SK-N-SH treated with all-trans-retinoic acid at 6 μM for 48 hours (cell line): ENCODE measurements at regions not wholly inside any gene's neighbourhood (a gene's known extent, or its start where the extent isn't known, plus 50 kb on each side); places are given as distances from the start of the nearest gene placed in this dataset.

Source experiments
- ATAC-seq: fragments of 200-7000 bp; cut with Tn5 transposase; 3 replicates; pipeline ENCODE4 v1.9.1; 2020; ENCODE audit warnings: mild to moderate bottlenecking, moderate library complexity
- ARNTL ChIP-seq: fragments of 450-650 bp; formaldehyde crosslinking; IDR thresholded peaks from 2 replicates; pipeline ENCODE4 v1.5.0; 2020; ENCODE audit warnings: low read depth, mild to moderate bottlenecking, moderate library complexity, borderline replicate concordance
- BACH2 ChIP-seq: fragments of 250-450 bp; sonication (Bioruptor Pico); IDR thresholded peaks from 2 replicates; pipeline ENCODE4 v1.9.0; 2021; ENCODE audit warnings: mild to moderate bottlenecking, borderline replicate concordance
- CREB5 ChIP-seq: fragments of 250-450 bp; sonication (Bioruptor Pico); IDR thresholded peaks from 2 replicates; pipeline ENCODE4 v1.5.1; 2020; ENCODE audit warnings: low read depth, mild to moderate bottlenecking, moderate library complexity
- CSDC2 ChIP-seq: fragments of 250-450 bp; sonication (Bioruptor Pico); IDR thresholded peaks from 2 replicates; pipeline ENCODE4 v1.5.0; 2020; ENCODE audit warnings: mild to moderate bottlenecking, moderate library complexity
- ESRRG ChIP-seq: fragments of 250-450 bp; sonication (Bioruptor Pico); IDR thresholded peaks from 2 replicates; pipeline ENCODE4 v1.6.1; 2021; ENCODE audit warnings: mild to moderate bottlenecking
- GLIS3 ChIP-seq: fragments of 250-450 bp; sonication (Bioruptor Pico); IDR thresholded peaks from 2 replicates; pipeline ENCODE4 v1.5.0; 2020; ENCODE audit warnings: mild to moderate bottlenecking, moderate library complexity
- ISL1 ChIP-seq: fragments of 250-450 bp; sonication (Bioruptor Pico); IDR thresholded peaks from 2 replicates; pipeline ENCODE4 v2.1.2; 2022; ENCODE audit warnings: mild to moderate bottlenecking, moderate library complexity
- OSR1 ChIP-seq: fragments of 250-450 bp; sonication (Bioruptor Pico); IDR thresholded peaks from 2 replicates; pipeline ENCODE4 v1.8.0; 2022; ENCODE audit warnings: moderate library complexity, mild to moderate bottlenecking, inconsistent platforms
- POU6F1 ChIP-seq: fragments of 250-450 bp; sonication (Bioruptor Pico); IDR thresholded peaks from 2 replicates; pipeline ENCODE4 v1.8.0; 2021; ENCODE audit warnings: low read depth, mild to moderate bottlenecking, moderate library complexity, borderline replicate concordance
- PPARA ChIP-seq: fragments of 250-450 bp; sonication (Bioruptor Pico); IDR thresholded peaks from 2 replicates; pipeline ENCODE4 v1.5.0; 2020; ENCODE audit warnings: mild to moderate bottlenecking, borderline replicate concordance
- RARB ChIP-seq: fragments of 250-450 bp; sonication (Bioruptor Pico); IDR thresholded peaks from 2 replicates; pipeline ENCODE4 v1.8.0; 2021; ENCODE audit warnings: mild to moderate bottlenecking, moderate library complexity
- SNAI2 ChIP-seq: fragments of 250-450 bp; sonication (Bioruptor Pico); IDR thresholded peaks from 2 replicates; pipeline ENCODE4 v1.5.0; 2020; ENCODE audit warnings: mild to moderate bottlenecking, moderate library complexity
- TCF4 ChIP-seq: fragments of 250-450 bp; sonication (Bioruptor Pico); IDR thresholded peaks from 2 replicates; pipeline ENCODE4 v1.8.0; 2021; ENCODE audit warnings: mild to moderate bottlenecking, moderate library complexity, borderline replicate concordance
- TOX ChIP-seq: fragments of 250-450 bp; sonication (Bioruptor Pico); IDR thresholded peaks from 2 replicates; pipeline ENCODE4 v1.8.0; 2021; ENCODE audit warnings: mild to moderate bottlenecking, moderate library complexity, borderline replicate concordance
- TSHZ2 ChIP-seq: fragments of 250-450 bp; sonication (Bioruptor Pico); IDR thresholded peaks from 2 replicates; pipeline ENCODE4 v1.5.0; 2020; ENCODE audit warnings: mild to moderate bottlenecking, moderate library complexity
- ZC3H10 ChIP-seq: fragments of 250-450 bp; sonication (Bioruptor Pico); IDR thresholded peaks from 2 replicates; pipeline ENCODE4 v1.5.1; 2021; ENCODE audit warnings: mild to moderate bottlenecking, moderate library complexity
- ZFP3 ChIP-seq: fragments of 250-450 bp; sonication (Bioruptor Pico); IDR thresholded peaks from 2 replicates; pipeline ENCODE4 v1.5.0; 2020; ENCODE audit warnings: mild to moderate bottlenecking, moderate library complexity
- ZFP30 ChIP-seq: fragments of 450-650 bp; formaldehyde crosslinking; IDR thresholded peaks from 2 replicates; pipeline ENCODE4 v1.5.0; 2022; ENCODE audit warnings: mild to moderate bottlenecking, moderate library complexity
- ZNF70 ChIP-seq: fragments of 450-650 bp; formaldehyde crosslinking; IDR thresholded peaks from 2 replicates; pipeline ENCODE4 v1.5.0; 2020; ENCODE audit warnings: mild to moderate bottlenecking, moderate library complexity
- ZNF8 ChIP-seq: fragments of 450-650 bp; formaldehyde crosslinking; IDR thresholded peaks from 2 replicates; pipeline ENCODE4 v1.5.0; 2020; ENCODE audit warnings: mild to moderate bottlenecking, moderate library complexity
- TF ChIP-seq, protein P1 (sequence below): fragments of 250-450 bp; sonication (Bioruptor Pico); IDR thresholded peaks from 2 replicates; pipeline ENCODE4 v1.8.0; 2020; ENCODE audit warnings: mild to moderate bottlenecking, moderate library complexity, borderline replicate concordance
- TF ChIP-seq, protein P2 (sequence below): fragments of 250-450 bp; sonication (Bioruptor Pico); IDR thresholded peaks from 2 replicates; pipeline ENCODE4 v1.5.1; 2021; ENCODE audit warnings: mild to moderate bottlenecking, moderate library complexity

GRCh38 chr6:27158316-27158643 lies 89.2 kb upstream of the PRSS16 start:
- TF ChIP-seq, protein P1, sequence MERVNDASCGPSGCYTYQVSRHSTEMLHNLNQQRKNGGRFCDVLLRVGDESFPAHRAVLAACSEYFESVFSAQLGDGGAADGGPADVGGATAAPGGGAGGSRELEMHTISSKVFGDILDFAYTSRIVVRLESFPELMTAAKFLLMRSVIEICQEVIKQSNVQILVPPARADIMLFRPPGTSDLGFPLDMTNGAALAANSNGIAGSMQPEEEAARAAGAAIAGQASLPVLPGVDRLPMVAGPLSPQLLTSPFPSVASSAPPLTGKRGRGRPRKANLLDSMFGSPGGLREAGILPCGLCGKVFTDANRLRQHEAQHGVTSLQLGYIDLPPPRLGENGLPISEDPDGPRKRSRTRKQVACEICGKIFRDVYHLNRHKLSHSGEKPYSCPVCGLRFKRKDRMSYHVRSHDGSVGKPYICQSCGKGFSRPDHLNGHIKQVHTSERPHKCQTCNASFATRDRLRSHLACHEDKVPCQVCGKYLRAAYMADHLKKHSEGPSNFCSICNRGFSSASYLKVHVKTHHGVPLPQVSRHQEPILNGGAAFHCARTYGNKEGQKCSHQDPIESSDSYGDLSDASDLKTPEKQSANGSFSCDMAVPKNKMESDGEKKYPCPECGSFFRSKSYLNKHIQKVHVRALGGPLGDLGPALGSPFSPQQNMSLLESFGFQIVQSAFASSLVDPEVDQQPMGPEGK, result no peak
- TF ChIP-seq RARB, result no peak
- TF ChIP-seq ZNF8 (CRISPR knock-in tag), result no peak
- no peak for TF ChIP-seq BACH2 (CRISPR knock-in tag)
- TF ChIP-seq GLIS3 (CRISPR knock-in tag), result no peak
- TF ChIP-seq ZC3H10 (CRISPR knock-in tag), result no peak
- no peak for TF ChIP-seq ZFP3
- TF ChIP-seq, protein P2, sequence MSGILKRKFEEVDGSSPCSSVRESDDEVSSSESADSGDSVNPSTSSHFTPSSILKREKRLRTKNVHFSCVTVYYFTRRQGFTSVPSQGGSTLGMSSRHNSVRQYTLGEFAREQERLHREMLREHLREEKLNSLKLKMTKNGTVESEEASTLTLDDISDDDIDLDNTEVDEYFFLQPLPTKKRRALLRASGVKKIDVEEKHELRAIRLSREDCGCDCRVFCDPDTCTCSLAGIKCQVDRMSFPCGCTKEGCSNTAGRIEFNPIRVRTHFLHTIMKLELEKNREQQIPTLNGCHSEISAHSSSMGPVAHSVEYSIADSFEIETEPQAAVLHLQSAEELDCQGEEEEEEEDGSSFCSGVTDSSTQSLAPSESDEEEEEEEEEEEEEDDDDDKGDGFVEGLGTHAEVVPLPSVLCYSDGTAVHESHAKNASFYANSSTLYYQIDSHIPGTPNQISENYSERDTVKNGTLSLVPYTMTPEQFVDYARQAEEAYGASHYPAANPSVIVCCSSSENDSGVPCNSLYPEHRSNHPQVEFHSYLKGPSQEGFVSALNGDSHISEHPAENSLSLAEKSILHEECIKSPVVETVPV, result no peak
- TF ChIP-seq TOX (CRISPR knock-in tag), result no peak
- TF ChIP-seq POU6F1, result no peak
- no peak for TF ChIP-seq PPARA (CRISPR knock-in tag)
- TF ChIP-seq ISL1 (CRISPR knock-in tag), result no peak
- TF ChIP-seq TSHZ2 (CRISPR knock-in tag), result no peak
- no peak for TF ChIP-seq CSDC2
- TF ChIP-seq TCF4 (CRISPR knock-in tag), result no peak
- no peak for TF ChIP-seq SNAI2
- TF ChIP-seq ZFP30 (CRISPR knock-in tag), result no peak
- ATAC-seq, result no peak

DNA sequence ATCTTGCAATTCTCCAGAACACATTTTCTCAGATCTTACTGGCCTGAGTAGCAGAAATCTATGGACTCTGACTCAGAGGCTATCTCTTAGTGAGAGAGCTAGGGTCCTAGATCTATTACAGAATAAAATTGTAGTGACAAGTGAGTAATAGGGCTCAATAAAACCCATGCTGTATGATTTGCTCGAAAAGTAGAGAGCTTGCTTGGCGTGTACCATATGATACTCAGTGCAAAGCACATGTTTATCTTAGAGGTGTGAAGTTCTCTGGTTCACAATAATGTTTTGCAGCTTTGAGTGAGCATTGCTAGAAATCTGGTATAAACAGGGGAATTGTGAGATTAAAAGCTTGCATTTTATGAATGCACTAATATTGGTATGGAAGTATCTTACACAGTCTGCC lies 87.8 kb upstream of the PRSS16 start:
- no peak for ATAC-seq
- TF ChIP-seq GLIS3 (CRISPR knock-in tag) (no peak), OSR1 (no peak), CSDC2 (no peak), ARNTL (no peak)

DNA sequence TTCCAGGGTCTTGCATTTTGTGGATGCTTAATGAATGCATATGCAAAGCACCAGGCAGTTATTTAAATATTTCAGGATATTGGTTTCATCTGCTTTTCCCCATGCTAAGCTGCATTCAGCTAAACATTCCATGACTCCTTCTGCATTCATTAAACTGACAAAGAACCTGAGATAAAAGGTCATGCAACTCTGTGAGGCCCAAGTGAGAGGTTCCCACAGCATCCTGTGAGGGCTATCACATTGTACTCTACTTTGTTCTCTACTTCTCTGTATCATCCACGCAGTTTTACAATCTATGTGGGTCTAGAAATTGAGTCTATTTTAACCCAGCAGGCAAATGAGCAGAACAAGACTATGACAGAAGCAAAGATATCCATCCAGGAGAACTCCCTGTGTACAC lies 86.4 kb upstream of the PRSS16 start:
- ATAC-seq, result no peak

More for the DNA sequence above, 86.4 kb upstream of the PRSS16 start:
- no peak for TF ChIP-seq SNAI2
- no peak for TF ChIP-seq ZFP30 (CRISPR knock-in tag)
- no peak for TF ChIP-seq RARB
- no peak for TF ChIP-seq TCF4 (CRISPR knock-in tag)
- TF ChIP-seq GLIS3 (CRISPR knock-in tag), result no peak
- TF ChIP-seq BACH2 (CRISPR knock-in tag), result no peak
- TF ChIP-seq ZNF8 (CRISPR knock-in tag), result no peak
- no peak for TF ChIP-seq ZC3H10 (CRISPR knock-in tag)
- no peak for TF ChIP-seq CREB5 (CRISPR knock-in tag)
- TF ChIP-seq ESRRG (CRISPR knock-in tag), result no peak
- TF ChIP-seq CSDC2, result no peak
- TF ChIP-seq, protein P1, result no peak
- TF ChIP-seq PPARA (CRISPR knock-in tag), result no peak
- TF ChIP-seq POU6F1, result no peak
- TF ChIP-seq OSR1, result no peak
- TF ChIP-seq ZFP3, result no peak
- no peak for TF ChIP-seq ZNF70 (CRISPR knock-in tag)
- no peak for TF ChIP-seq TOX (CRISPR knock-in tag)
- TF ChIP-seq, protein P2, result no peak
- no peak for TF ChIP-seq ARNTL
